HG03439 (cell line): ENCODE measurements at regions not wholly inside any gene's neighbourhood (a gene's known extent, or its start where the extent isn't known, plus 50 kb on each side); places are given as distances from the start of the nearest gene placed in this dataset.

ENCODE experiments used
- ATAC-seq: cut with Tn5 transposase; IDR thresholded peaks from one replicate; pipeline ENCODE4 v1.9.1; 2021; ENCODE audit warnings: mild to moderate bottlenecking, moderate library complexity; ENCODE audit not compliant: unreplicated experiment

DNA sequence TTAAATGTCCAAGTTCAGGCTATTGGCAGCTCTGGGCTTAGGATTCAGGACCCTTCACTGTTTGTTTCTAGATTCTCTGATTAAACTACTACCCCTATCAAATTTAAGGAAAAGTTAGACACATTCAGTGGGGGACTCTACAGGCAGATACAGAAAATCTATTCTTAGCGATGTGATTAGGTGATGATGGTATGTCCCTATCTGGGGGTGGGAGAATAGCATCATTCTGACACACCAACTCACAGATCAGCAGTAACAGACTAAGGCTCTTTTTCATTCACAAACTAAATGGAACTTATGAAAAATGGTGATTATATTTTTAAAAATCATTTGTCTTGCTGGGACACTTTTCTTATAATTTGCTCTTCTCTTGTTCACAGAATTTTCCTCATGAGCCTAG, 232.9 kb upstream of the CDH2 start:
- ATAC-seq = no peak

DNA sequence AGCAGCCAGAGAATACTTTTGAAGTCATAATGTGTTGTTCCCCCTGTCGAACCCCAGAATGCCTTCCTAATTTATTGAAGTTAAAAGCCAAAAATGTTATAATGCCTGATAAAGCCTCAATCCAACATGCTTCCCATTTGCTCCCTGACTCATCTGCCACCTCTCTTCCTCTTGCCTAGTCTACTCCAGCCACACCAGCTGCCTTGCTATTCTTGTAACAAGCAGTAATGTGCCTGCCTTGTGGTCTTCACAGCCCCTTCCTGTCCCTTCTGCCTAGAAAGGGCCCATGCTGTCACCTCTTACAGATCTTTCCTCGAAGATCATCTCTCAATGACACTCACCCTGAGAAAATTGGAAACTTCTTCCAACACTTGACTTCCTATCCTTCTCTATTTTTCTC, 231.6 kb upstream of the CDH2 start:
- no peak for ATAC-seq

DNA sequence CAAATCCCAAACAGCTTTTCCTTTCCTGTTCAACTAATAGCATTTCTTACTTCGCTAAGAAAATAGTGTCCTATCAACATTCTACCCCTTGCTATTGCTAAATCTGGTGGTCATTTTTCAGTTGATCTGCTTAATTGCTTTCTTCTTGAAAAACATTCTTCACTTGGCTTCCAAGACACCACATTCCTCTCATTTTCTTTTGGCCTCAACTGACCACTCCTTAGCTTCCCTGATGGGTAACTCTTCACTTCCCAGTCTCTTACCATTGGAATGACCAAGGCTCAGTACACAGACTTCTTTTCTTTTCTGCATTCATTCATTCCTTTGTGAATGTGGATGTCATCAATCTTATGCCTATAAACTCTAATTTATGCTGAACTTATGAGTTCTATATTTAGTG, 230.8 kb upstream of the CDH2 start:
- ATAC-seq = no peak

- ATAC-seq = no peak
These were observed 229.6 kb upstream of the CDH2 start for GRCh38 chr18:28406533-28406932.

DNA sequence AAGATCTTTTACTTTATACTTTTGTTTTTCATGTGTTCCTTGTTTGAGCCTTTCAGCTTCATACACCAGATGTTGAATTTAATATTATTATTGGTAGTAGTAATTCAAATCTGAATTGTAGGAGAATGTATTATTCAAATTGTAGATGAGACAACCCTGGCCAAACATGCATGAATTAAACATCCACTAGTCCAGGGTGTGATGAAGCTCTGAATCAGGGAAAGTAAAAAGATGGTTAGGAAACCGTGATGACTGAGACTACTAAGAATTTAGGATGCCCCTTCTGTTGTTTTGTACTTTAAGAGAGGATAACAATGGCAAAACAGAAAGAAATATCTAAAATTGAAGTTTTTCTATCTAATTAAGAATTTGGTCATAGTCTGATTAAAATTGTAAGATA, 227.8 kb upstream of the CDH2 start:
- ATAC-seq = no peak

GRCh38 chr18:28399781-28400362, 222.9 kb upstream of the CDH2 start:
- no peak for ATAC-seq

DNA sequence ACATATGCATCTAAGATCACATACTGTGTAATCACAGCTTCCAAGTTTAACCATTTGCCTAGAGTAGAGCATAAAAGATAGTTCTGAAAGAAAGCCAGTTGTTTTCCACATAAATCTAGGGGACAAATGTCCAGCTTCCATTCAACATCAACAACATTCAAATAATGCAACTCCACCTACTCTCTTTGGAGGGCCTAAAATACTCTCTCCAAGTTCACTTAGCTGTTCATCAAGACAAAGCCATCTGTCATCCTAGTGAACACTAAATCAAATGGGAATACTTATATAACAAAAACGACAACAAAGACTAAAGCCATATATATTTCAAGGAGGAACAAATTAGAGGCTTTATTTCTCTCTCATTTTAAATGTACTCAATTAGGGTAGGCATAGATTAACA, 221.5 kb upstream of the CDH2 start:
- ATAC-seq = no peak

GRCh38 chr18:28390022-28390421, 213.1 kb upstream of the CDH2 start:
- no peak for ATAC-seq

- ATAC-seq = no peak
These were observed 205.4 kb upstream of the CDH2 start for GRCh38 chr18:28382215-28382879.

- no peak for ATAC-seq
These were observed 195.3 kb upstream of the CDH2 start for GRCh38 chr18:28372186-28372585.

DNA sequence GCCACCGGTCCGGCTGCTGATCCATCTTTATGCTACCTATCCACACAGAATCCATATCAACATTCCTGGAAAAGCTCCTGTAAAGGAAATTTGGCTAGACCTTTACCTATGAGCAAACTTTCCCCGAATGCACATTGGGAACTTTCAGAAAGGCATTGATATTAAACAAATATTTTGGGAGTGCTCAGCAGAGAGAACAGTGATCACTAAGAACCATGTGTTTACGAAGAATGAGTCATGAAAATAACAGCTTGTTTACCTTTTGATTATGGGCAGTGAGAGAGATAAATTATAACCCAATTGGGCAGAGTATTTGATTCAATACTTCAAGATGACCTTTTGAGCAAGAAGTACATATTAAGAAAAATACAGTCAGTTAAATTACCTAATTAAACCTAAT, 189.7 kb upstream of the CDH2 start:
- ATAC-seq = no peak

DNA sequence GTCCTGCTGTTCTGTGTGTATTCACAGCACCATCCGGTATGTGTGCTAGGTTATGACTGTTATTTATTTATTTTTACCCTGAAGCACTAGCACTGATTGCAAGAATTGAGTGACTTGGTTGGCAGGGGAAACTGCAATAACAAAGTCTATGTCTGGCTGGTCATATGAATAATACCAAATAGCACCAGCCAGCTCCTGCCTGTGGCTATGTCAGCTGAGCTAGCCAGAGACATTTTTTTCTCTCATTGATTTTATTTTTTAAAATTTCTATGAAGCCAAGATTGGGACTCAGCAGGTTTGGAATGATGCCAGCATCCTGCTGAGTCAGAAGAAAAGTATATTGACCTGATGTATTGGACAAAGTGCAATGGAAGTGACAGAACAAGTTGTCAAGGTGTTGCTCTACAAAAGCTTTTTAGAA, 188.5 kb upstream of the CDH2 start:
- ATAC-seq = no peak

DNA sequence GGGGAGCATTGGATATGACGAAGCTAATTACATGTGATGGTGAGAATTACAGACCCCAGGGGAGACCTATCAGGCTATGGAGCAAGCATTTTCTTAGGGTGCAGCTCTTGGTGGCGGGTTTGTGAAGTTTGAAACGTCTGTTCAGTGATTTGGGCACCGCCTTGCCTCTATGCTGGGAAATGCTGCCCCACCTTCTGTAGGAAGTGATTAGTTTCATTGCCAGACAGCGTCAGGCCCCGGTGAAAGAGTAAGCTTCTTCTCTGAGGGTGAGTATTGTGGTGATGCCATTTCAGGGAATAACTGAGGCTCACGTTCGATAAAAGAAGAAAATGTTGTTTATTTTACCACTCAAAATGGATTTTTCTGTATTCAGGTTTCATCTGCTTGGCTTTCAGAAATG, 186.2 kb upstream of the CDH2 start:
- ATAC-seq = no peak

GRCh38 chr18:28359176-28359575, 182.2 kb upstream of the CDH2 start:
- no peak for ATAC-seq

DNA sequence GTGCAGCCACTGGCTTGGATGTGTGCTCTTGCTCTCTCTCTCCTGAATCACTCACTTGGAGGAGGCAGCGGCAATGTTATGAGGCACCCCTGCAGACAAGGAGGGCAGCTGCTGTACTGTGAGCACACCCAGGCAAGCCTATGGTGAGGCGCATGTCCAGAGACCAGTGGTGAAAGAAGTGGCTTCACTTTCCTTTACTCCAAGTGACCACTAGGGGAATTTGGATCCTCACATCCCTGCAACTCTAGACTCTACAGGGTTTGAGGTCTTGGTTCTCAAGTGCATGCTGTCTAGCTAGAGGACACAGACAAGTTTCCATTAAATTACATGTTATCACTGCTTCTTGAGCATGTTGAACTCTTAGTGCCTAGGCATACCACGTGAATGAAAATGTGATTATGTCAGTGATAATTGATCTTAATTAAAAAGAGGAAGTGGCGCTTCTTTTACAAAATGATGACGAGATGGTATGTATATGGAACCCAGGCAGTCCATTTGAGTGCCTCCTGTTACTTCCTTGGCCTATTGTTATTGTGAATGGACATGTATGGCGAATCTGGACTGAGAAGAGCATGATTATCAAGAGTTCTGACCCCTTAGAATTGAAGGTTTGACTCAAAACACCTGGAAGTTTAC, 181.0 kb upstream of the CDH2 start:
- no peak for ATAC-seq

DNA sequence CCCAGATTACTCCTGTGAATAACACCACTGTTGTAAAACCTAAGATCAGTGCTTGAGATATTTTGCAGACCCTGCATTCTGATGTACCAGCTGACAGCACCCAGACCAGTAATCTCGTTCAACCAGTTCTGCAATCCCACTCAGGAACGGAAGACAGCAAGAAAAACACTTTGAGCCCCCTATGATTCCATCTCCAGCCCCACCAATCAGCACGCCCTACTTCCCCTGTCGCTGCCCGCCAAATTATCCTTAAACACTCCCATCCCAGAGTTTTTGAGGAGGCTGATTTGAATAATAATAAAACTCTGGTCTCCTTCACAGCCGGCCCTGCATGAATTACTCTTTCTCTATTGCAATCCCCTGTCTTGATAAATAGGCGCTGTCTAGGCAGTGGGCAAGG, 173.9 kb upstream of the CDH2 start:
- no peak for ATAC-seq

- ATAC-seq = no peak
These were observed 165.3 kb upstream of the CDH2 start for GRCh38 chr18:28342231-28342630.

GRCh38 chr18:28338316-28338715, 161.4 kb upstream of the CDH2 start:
- no peak for ATAC-seq

DNA sequence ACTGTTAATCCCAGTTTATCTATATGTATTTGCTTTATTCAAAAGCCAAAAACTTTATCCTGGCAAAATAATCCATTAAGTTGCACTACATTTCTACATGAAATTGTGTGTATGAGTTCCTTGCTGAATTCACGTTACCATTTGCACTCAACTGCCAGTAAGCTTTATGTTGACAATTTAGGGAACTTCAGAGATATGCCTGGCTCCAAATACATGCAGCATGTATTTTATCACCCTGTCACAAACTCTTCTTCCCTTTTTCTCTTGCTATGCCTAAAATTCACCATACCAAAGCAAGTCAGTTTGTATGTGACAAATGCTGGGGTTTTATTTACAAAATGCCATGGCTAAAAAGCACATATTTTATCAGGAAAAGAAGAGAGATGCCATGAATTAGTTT, 157.6 kb upstream of the CDH2 start:
- ATAC-seq = no peak

DNA sequence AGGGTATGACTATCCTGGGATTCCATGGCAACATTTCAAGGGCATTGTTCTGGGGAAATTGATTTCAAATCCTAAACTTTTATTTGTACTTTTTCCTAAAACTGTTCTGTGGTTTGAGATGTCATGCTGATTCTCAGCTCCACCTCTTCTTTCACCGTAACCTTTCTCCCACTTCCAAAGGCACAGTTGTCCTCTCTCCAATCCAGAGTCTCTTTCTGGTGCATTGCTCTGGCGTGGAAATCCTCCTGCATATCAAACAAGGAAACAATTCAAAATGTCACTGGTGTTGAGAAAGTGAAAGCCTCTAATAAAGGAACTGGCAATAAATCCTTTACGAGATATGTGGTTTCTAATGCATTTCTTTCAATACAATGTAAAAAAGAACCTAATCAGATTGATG, 155.1 kb upstream of the CDH2 start:
- ATAC-seq = no peak

- no peak for ATAC-seq
These were observed 154.6 kb upstream of the CDH2 start for GRCh38 chr18:28331551-28331950.

DNA sequence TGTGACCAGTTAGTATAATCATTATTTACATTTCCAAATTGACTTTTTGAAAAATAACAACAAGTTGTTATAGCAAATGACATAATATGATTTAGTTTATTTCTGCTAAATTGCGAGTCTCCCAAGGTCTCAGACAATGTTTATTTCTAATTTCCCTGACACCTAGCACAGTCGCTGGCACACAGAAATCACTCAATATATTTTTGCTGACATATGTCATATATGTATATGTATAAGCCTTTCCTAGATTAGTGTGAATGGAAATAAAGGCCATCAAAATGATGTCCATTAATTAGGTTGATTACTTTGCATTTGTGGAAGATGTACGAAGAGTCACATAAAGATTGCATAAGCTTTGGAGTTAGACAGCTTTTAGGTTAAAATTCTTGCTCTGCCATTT, 136.7 kb upstream of the CDH2 start:
- no peak for ATAC-seq

DNA sequence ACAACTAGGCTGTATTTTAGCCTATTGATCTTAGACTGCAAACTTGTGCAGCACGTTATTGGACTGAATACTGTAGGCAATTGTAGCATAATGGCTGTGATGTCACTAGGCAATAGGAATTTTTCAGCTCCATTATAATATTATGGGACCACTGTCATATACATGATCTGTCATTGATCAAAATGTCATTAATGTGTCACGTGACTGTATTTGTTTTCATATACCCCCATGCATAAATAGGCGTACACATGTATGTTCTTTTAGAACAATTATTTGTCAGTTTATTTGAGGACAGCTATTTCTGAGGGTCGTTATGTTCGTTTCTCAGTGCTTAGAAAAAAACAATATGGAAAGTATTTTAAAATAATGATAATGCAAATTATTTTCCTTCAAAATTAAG, 111.9 kb upstream of the CDH2 start:
- no peak for ATAC-seq
